Activated T-helper 17 cell treated with anti-CD3 and anti-CD28 coated beads, Interleukin-2, amount 50 U/mL, for 72 hours (primary cell): ENCODE measurements at regions not wholly inside any gene's neighbourhood (a gene's known extent, or its start where the extent isn't known, plus 50 kb on each side); places are given as distances from the start of the nearest gene placed in this dataset.

ENCODE experiments used
- ATAC-seq: fragments of 150-1000 bp; cut with Tn5 transposase; replicated peaks from 2 replicates; pipeline ENCODE4 v1.10.0; 2021; ENCODE audit warnings: mild to moderate bottlenecking, moderate library complexity
- H3K27ac Mint-ChIP-seq: one replicate; pipeline ENCODE4 v1.8.0; 2022; ENCODE audit warnings: mixed read lengths
- H3K27me3 Mint-ChIP-seq: one replicate; pipeline ENCODE4 v1.8.0; 2022; ENCODE audit warnings: mixed read lengths
- H3K36me3 Mint-ChIP-seq: one replicate; pipeline ENCODE4 v1.8.0; 2022; ENCODE audit warnings: low read depth, mild to moderate bottlenecking, mixed read lengths
- H3K4me1 Mint-ChIP-seq: one replicate; pipeline ENCODE4 v1.8.0; 2022; ENCODE audit warnings: mixed read lengths
- H3K4me3 Mint-ChIP-seq: one replicate; pipeline ENCODE4 v1.8.0; 2022; ENCODE audit warnings: mild to moderate bottlenecking, mixed read lengths
- H3K9me3 Mint-ChIP-seq: one replicate; pipeline ENCODE4 v1.8.0; 2022; ENCODE audit warnings: mixed read lengths

DNA sequence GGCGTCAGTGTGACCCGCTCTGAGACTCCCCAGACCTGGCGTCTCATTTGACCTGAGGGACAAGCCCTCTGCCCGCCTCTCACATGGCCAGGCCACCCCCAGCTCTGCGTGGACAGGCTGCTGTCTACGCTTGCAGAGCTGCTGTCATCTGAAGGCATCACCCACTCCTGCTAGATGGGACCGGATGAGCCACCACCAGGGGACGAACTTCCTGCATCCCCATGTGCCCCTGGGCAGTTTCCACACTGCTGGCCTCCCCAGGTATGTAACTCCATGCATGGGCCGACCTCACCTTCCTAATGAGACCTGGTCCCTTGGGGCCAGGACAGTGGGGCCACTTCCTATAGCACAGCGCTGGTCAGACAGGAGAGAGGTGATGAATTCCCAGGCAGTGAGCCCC is 121.5 kb downstream of the PSMG1 start:
- no peaks in the 10 kb centered on the region for H3K9me3 Mint-ChIP-seq
- no peak for ATAC-seq
- peaks cover 13% of the 10 kb centered on the region for H3K27me3 Mint-ChIP-seq
- H3K36me3 Mint-ChIP-seq: no peaks in the 10 kb centered on the region
- H3K4me3 Mint-ChIP-seq: no peak overlapping the region
- H3K4me1 Mint-ChIP-seq: no peaks in the 10 kb centered on the region
- H3K27ac Mint-ChIP-seq: no peak overlapping the region

DNA sequence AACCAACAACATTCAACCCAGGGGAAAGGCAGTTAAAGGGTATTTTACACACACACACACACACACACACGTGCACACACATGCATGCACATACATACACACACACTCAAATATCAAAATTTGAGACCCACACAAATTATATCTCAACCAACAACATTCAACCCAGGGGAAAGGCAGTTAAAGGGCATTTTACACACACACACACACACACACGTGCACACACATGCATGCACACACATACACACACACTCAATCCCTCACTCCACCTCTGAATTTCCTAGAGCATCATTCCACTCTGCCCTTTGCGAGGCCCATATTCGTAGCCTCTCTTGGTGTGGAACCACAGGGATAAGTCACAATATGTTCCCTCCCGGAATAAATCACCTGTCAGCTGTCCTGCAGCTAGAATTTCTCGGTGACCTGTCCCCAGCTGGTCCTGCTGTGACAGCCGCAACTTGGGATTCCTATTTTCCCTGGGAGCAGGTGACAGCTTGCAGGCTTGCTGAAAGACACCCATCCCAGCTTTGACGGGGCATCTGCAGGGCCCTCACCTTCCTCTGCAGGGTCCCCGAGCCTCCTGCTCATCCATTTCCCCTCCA is 122.7 kb downstream of the PSMG1 start:
- H3K27me3 Mint-ChIP-seq: peaks cover 20% of the 10 kb centered on the region
- no peaks in the 10 kb centered on the region for H3K9me3 Mint-ChIP-seq
- H3K4me1 Mint-ChIP-seq: no peaks in the 10 kb centered on the region
- H3K4me3 Mint-ChIP-seq: no peak overlapping the region
- no peak overlapping the region for H3K27ac Mint-ChIP-seq
- no peak for ATAC-seq
- no peaks in the 10 kb centered on the region for H3K36me3 Mint-ChIP-seq

DNA sequence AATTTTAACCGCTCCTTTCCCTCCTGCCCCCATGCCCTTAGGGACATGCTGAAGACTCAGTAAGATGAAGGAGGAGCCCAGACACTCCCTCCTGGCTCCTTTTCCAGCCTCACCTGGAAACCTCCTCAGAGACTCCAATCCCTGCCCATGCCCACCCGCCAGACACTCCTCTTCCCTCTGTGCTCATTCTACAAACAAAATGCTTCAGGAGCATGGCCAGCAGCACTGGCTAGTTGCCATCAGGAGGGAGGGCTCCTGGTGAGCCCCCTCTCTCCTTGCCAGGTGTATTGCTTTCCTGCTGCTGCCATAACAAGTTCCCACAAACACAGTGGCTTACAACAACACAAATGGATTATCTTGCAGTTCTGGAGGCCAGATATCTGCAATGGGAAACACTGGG is 126.1 kb downstream of the PSMG1 start:
- H3K9me3 Mint-ChIP-seq: no peaks in the 10 kb centered on the region
- no peak overlapping the region for H3K4me3 Mint-ChIP-seq
- no peaks in the 10 kb centered on the region for H3K4me1 Mint-ChIP-seq
- no peaks in the 10 kb centered on the region for H3K36me3 Mint-ChIP-seq
- ATAC-seq: no peak
- H3K27ac Mint-ChIP-seq: no peak overlapping the region
- peaks cover 20% of the 10 kb centered on the region for H3K27me3 Mint-ChIP-seq

DNA sequence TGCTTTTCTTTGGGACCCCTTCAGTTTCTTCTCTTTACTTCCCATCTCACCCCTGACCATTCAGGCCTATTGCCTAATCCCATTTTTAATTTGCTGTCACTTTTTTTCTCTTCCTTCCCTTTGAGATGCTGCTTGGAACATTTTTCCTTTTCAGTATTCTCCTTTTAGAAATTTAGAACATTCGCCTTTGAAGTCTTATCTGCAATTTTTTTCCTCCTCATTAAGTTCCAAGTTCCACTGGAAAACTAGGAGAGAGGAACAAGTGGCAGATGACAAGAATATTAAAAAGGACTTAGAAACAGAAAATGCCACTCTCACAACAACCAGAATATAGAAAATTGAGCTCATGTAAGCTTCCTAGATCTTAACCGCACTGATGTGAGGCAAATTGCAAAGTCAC is 126.6 kb downstream of the PSMG1 start:
- ATAC-seq: no peak

DNA sequence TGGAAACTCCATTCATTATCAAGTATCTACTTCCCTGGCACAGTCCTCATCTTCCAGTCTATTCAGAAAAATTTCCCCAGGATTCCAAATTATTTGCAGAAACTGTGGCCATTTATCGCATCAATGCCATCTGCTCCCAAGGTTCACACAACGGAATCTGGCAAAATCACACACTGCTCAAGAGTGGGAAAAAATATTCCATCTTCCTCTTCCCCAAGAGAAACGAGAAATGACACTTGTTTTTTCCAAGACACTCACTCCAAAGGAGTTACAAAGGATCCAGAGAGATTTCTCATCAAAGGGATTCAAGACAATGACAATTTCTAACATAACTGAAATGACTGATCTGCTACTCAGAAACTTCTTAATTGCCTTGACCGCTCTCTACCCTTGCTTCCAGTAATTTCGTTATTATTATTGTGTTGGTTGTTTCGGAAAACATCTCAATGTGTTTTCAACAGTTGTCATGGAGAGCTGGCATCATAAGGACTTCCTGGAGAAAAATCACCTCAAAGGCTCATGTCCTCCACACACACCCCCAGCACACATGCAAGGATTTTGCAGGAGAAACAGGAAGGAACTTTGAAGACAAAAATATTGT is 128.0 kb downstream of the PSMG1 start:
- peaks cover 20% of the 10 kb centered on the region for H3K27me3 Mint-ChIP-seq
- no peaks in the 10 kb centered on the region for H3K4me1 Mint-ChIP-seq
- H3K4me3 Mint-ChIP-seq: no peak overlapping the region
- no peak for ATAC-seq
- no peaks in the 10 kb centered on the region for H3K9me3 Mint-ChIP-seq
- no peak overlapping the region for H3K27ac Mint-ChIP-seq
- no peaks in the 10 kb centered on the region for H3K36me3 Mint-ChIP-seq

More for the DNA sequence above, 126.6 kb downstream of the PSMG1 start:
- Mint-ChIP-seq H3K9me3 (no peaks in the 10 kb centered on the region), H3K27ac (no peak overlapping the region), H3K4me3 (no peak overlapping the region), H3K36me3 (no peaks in the 10 kb centered on the region), H3K27me3 (peaks cover 20% of the 10 kb centered on the region), H3K4me1 (no peaks in the 10 kb centered on the region)

DNA sequence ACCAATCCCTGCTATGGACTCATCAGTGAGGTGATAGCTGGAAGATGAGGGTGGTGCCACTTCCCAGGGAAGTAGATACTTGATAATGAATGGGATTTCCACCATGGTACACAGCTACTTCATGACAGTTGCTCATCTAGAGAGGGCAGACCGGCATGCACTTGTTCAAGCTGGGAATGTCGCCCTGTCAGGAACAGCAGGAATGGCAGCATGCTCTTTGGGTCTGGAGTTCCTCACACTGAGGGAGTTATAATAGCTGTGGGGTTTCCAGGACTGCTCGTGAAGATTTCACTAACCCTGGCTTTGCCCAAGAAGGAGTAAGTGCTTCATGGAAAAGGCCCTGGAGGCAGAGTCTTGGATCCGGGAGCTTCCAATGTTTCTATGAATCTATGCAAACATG is 129.2 kb downstream of the PSMG1 start:
- no peak for ATAC-seq
- peaks cover 16% of the 10 kb centered on the region for H3K27me3 Mint-ChIP-seq
- H3K4me3 Mint-ChIP-seq: no peak overlapping the region
- no peaks in the 10 kb centered on the region for H3K36me3 Mint-ChIP-seq
- H3K27ac Mint-ChIP-seq: no peak overlapping the region
- no peaks in the 10 kb centered on the region for H3K4me1 Mint-ChIP-seq
- H3K9me3 Mint-ChIP-seq: no peaks in the 10 kb centered on the region

DNA sequence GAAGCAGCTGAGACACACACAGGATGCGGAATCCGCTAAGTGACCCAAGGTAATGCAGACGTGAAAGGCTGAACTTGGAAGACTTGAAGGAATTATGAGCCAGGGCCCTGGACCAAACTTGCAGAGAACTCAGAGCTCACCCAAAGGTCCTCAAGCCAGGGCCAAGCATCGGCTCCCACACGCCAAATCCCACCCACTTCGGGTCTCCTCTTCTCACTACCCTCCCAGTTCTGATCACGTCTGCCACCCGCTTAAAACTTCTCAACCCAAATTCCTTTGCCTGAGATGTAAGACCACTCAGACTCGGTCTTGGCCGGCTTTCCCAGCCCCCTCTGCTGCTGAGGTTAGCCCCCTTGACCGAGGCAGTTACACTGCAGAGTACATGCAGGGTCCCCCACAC is 130.1 kb downstream of the PSMG1 start:
- H3K4me1 Mint-ChIP-seq: no peaks in the 10 kb centered on the region
- no peak overlapping the region for H3K4me3 Mint-ChIP-seq
- no peaks in the 10 kb centered on the region for H3K9me3 Mint-ChIP-seq
- peaks cover 16% of the 10 kb centered on the region for H3K27me3 Mint-ChIP-seq
- H3K36me3 Mint-ChIP-seq: no peaks in the 10 kb centered on the region
- H3K27ac Mint-ChIP-seq: no peak overlapping the region
- ATAC-seq: no peak

DNA sequence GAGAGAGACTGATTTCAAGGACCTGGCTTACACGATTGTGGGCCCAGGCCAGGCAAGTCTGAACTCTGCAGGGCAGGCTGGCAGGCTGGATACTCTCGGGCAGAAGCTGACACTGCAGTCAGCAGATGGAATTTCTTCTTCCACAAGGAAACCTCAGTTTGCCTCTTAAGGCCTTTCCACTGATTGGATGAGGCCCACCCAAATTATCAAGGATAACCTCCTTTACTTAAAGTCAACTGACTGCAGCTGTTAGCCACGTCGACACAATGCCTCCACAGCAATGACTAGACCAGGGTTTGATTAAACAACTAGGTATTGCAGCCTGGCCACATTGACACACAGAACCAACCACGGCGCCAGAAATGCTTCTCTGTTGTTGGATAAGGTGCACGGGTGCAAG is 130.5 kb downstream of the PSMG1 start:
- Mint-ChIP-seq H3K4me1 (no peaks in the 10 kb centered on the region), H3K4me3 (no peak overlapping the region), H3K36me3 (no peaks in the 10 kb centered on the region), H3K27ac (no peak overlapping the region), H3K27me3 (peaks cover 16% of the 10 kb centered on the region), H3K9me3 (no peaks in the 10 kb centered on the region)
- ATAC-seq: no peak

DNA sequence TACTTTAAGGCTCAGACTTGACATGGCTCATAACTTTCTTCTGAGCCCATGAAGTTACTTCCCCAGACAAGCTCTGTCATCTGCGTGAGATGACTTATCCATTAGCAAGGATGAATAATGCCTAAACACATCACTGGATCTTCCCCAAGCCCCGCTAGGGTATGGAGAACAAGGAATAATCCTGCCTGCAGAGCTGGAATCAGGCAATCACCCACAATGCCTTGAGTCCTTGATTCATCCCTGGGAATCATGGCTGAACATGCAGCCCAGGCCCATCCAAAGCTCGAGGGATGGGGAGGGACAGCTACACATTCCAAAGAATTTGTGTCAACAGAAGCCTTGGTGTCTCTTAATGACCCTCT is 131.7 kb downstream of the PSMG1 start:
- Mint-ChIP-seq H3K9me3 (no peaks in the 10 kb centered on the region), H3K4me1 (no peaks in the 10 kb centered on the region), H3K27ac (no peak overlapping the region)

DNA sequence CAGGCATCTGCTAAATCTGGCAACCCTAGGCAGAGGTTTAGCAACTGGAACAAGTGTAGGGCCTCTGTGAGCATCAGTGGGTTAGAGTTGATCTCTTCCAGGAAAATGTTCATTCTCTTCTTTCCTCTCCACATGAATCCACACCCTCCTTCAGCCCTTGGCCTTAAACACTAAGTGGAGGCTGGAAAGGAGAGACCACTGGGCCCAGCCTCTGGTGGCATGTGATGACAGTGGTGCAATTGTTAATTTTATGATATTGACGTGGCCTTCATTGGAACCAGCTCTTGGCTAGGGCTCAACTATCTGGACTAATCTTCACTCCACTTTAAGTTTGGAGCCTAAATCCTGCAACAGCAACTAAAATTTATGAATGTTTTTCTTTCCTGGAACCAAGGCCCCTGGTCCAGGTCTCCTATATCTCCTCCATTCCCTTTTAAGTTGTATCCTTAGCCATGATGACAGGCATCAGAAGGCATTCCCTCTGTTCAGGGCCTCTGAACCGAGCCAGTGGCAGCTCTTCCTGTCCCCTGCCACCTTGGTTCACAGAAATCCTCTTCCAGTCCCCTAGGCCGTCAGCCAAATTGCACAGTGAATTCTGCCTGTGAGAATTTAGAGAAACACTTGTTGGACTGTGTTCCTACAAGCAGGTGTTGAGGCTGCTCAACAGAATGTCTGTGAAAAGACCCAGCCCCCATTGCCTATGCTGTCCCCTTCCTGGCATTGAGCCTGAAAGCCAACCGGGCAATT is 132.2 kb downstream of the PSMG1 start:
- H3K9me3 Mint-ChIP-seq: no peaks in the 10 kb centered on the region
- H3K27me3 Mint-ChIP-seq: no peaks in the 10 kb centered on the region
- ATAC-seq: no peak
- H3K27ac Mint-ChIP-seq: no peak overlapping the region
- H3K4me3 Mint-ChIP-seq: no peak overlapping the region
- no peaks in the 10 kb centered on the region for H3K36me3 Mint-ChIP-seq
- H3K4me1 Mint-ChIP-seq: no peaks in the 10 kb centered on the region

More for the DNA sequence above, 131.7 kb downstream of the PSMG1 start:
- Mint-ChIP-seq H3K4me3 (no peak overlapping the region), H3K36me3 (no peaks in the 10 kb centered on the region), H3K27me3 (peaks cover 5% of the 10 kb centered on the region)
- no peak for ATAC-seq

DNA sequence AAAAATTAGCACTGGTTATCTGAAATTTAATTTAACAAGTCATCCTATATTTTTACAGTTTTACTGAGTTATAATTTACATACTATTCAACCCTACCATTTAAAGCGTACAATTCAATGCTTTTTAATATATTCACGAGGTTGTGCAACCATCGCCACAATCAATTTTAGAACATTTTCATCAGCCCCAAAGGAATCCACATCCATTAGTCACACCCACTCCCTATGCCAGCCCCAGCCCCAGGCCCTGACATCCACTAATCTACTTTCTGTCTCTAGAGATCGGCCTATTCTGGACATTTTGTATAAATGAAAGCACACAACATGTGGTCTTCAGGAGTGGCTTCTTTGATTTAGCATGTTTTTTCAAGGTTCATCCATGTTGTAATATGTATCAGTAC is 134.7 kb downstream of the PSMG1 start:
- H3K36me3 Mint-ChIP-seq: no peaks in the 10 kb centered on the region
- no peaks in the 10 kb centered on the region for H3K27me3 Mint-ChIP-seq
- no peak overlapping the region for H3K4me3 Mint-ChIP-seq
- H3K27ac Mint-ChIP-seq: no peak overlapping the region
- ATAC-seq: no peak
- no peaks in the 10 kb centered on the region for H3K9me3 Mint-ChIP-seq
- H3K4me1 Mint-ChIP-seq: no peaks in the 10 kb centered on the region

DNA sequence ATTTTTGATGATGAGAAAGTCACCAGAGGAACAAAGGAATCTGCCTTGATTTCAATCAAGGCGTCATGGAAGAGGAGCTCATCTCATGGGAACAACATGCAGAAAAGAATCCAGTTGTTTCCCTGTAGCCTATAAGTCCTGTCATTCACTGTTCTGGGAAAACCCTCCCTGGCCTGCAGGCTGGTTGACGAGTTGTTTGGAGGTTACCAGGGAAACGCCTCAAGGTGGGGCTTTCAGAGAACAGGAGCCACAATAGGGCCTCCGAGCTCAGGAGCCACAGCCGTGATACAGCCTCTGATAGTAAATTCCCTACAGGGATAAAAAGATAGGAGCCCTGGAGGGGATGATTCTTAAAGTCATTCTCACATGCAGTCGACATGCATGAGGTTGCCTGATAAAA is 135.2 kb downstream of the PSMG1 start:
- Mint-ChIP-seq H3K27ac (no peak overlapping the region), H3K4me1 (no peaks in the 10 kb centered on the region), H3K4me3 (no peak overlapping the region), H3K36me3 (no peaks in the 10 kb centered on the region), H3K9me3 (no peaks in the 10 kb centered on the region), H3K27me3 (no peaks in the 10 kb centered on the region)
- ATAC-seq: no peak

DNA sequence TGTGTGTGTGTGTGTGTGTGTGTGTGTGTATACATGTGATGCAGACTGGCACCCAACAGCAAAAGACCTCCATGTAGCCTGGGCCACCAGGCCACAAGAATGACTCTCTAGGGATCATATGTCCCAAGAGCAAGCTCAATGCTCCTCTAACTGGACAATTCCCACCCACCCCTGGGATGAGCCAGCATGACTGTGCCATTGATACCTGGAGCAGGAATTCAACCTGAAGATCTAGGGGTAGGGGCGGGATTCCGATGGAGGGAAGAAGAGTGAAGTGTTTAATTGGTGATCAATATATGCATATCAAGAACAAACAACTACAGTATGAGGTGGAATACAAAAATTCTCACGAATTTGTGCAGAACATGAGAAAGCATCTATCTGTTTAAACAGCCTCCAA is 136.2 kb downstream of the PSMG1 start:
- H3K4me1 Mint-ChIP-seq: no peaks in the 10 kb centered on the region

DNA sequence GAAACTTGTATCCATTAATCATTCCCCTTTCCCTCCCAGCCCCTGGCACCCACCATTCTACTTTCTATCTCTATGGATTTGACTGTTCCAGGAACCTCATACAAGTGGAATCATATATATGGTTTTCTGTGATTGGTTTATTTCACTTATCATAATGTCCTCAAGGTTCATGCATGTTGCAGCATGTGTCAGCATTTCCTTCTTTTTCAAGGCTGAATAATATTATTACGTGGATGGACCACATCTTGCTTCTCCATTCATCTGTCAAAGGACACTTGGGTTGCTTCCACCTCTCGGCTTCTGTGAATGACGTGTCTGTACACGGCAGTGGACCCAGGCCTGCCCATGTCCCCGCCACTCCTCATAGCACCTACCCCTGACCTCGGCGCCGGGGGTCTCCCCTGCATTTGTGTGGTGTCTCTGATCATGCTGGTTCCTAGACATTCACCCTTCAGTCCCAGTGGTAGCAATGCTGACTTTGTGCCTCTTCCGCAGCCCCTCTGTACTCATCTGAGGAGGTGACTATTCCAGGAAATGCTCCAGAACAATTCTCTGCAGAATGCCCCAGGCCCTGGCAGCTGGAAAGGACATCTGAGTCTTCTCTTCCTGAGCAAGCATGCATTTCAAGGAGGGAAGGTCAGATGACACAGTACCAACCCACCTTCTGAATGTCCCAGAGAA is 136.9 kb downstream of the PSMG1 start:
- Mint-ChIP-seq H3K36me3 (no peaks in the 10 kb centered on the region), H3K4me3 (no peak overlapping the region)

More for the DNA sequence above, 136.2 kb downstream of the PSMG1 start:
- H3K27me3 Mint-ChIP-seq: no peaks in the 10 kb centered on the region
- H3K27ac Mint-ChIP-seq: no peak overlapping the region
- H3K9me3 Mint-ChIP-seq: no peaks in the 10 kb centered on the region
- H3K36me3 Mint-ChIP-seq: no peaks in the 10 kb centered on the region
- H3K4me3 Mint-ChIP-seq: no peak overlapping the region
- ATAC-seq: no peak

DNA sequence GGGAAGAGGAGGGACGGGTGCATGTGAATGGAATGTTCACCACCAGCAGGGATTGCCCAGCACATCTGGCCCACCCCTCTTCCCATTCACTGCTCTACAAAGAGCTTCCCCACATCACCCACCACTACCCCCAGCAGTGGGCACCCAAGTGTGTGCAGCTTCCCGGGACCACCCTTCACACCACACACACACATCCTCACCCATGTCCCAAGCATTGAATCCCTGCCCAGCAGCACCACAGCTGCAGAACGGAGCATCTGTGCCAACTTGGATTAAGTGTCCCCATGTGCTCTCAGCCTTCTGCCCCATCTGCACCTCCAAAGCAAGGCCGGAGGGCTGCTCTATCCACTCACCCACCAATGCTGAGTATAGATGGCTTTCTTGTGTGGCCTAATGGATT is 141.4 kb downstream of the PSMG1 start:
- H3K9me3 Mint-ChIP-seq: no peaks in the 10 kb centered on the region
- no peak overlapping the region for H3K27ac Mint-ChIP-seq
- H3K27me3 Mint-ChIP-seq: no peaks in the 10 kb centered on the region
- ATAC-seq: no peak
- no peaks in the 10 kb centered on the region for H3K4me1 Mint-ChIP-seq
- no peaks in the 10 kb centered on the region for H3K36me3 Mint-ChIP-seq
- H3K4me3 Mint-ChIP-seq: no peak overlapping the region

More for the DNA sequence above, 136.9 kb downstream of the PSMG1 start:
- Mint-ChIP-seq H3K4me1 (no peaks in the 10 kb centered on the region), H3K27me3 (no peaks in the 10 kb centered on the region), H3K27ac (no peak overlapping the region), H3K9me3 (no peaks in the 10 kb centered on the region)
- ATAC-seq: no peak
